ENCODE measurements at regions not wholly inside any gene's neighbourhood (a gene's known extent, or its start where the extent isn't known, plus 50 kb on each side); places are given as distances from the start of the nearest gene placed in this dataset.

DNA sequence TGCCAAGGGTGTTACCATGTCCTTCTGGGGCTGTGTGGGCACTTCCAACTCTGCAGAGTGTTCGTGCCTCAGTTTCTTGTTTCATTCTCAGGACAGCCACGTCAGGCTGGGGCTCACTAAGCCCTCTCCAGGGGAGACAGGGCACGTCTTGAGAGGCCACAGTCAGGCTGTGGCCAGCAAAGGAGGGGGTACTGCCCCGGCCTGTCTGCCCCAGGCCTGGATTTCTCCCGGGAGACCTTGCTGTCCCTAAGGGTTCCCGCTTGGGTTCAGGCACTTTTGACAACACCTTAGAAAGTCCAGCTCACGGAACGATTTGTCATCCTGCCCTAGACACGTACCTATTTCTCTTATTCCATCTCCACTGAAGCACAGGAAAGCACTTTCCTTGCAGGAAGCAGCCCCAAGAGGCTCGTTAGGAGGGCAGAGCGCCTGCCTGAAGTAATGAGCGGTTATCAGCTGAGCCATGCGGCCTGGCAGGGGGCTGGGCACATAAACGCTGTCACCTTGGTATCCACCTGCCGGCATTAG lies 290.4 kb upstream of the RTL1 start:
- TF ChIP-seq EZH2 (IDR thresholded peaks at IDR 0.05) (no peak), POLR2AphosphoS5 (IDR thresholded peaks at IDR 0.05; ENCODE audit: borderline replicate concordance, low read depth, low read length) (no peak)

All from SK-N-MC (cell line).